ENCODE measurements at regions not wholly inside any gene's neighbourhood (a gene's known extent, or its start where the extent isn't known, plus 50 kb on each side); places are given as distances from the start of the nearest gene placed in this dataset.

GRCh38 chr1:56237491-56238064 is 341.8 kb downstream of the PLPP3 start:
- no peak overlapping the region for H3K4me3 ChIP-seq (ENCODE audit: low read depth, low read length)
- TF ChIP-seq CTCF (IDR thresholded peaks at IDR 0.05; ENCODE audit: low read depth, low read length): no peak
- CTCF ChIA-PET: no interaction called here
- H3K27me3 ChIP-seq (ENCODE audit: control insufficient read depth, insufficient read depth, low read length): no peaks in the 10 kb centered on the region
- H3K9me3 ChIP-seq (ENCODE audit: control insufficient read depth, insufficient read depth, low read length): no peaks in the 10 kb centered on the region
- POLR2A ChIA-PET: no interaction called here
- DNase-seq (ENCODE audit: low read depth, low spot score): no peak
- no peak overlapping the region for H3K27ac ChIP-seq (ENCODE audit: low read depth, low read length)

GRCh38 chr1:56236688-56237087 is 342.7 kb downstream of the PLPP3 start:
- POLR2A ChIA-PET: no interaction called here
- H3K9me3 ChIP-seq (ENCODE audit: control insufficient read depth, insufficient read depth, low read length): no peaks in the 10 kb centered on the region
- CTCF ChIA-PET: no interaction called here

GRCh38 chr1:56235909-56236510 is 343.4 kb downstream of the PLPP3 start:
- POLR2A ChIA-PET: no interaction called here

More at GRCh38 chr1:56236688-56237087, 342.7 kb downstream of the PLPP3 start:
- no peak for DNase-seq (ENCODE audit: low read depth, low spot score)
- Histone ChIP-seq H3K27ac (ENCODE audit: low read depth, low read length) (no peak overlapping the region), H3K27me3 (ENCODE audit: control insufficient read depth, insufficient read depth, low read length) (no peaks in the 10 kb centered on the region), H3K4me3 (ENCODE audit: low read depth, low read length) (no peak overlapping the region)
- TF ChIP-seq CTCF (IDR thresholded peaks at IDR 0.05; ENCODE audit: low read depth, low read length): no peak

GRCh38 chr1:56229186-56229585 is 350.2 kb downstream of the PLPP3 start:
- Histone ChIP-seq H3K27ac (ENCODE audit: low read depth, low read length) (no peak overlapping the region), H3K4me3 (ENCODE audit: low read depth, low read length) (no peak overlapping the region), H3K9me3 (ENCODE audit: control insufficient read depth, insufficient read depth, low read length) (no peaks in the 10 kb centered on the region), H3K27me3 (ENCODE audit: control insufficient read depth, insufficient read depth, low read length) (no peaks in the 10 kb centered on the region)
- no peak for DNase-seq (ENCODE audit: low read depth, low spot score)
- no peak for TF ChIP-seq CTCF (IDR thresholded peaks at IDR 0.05; ENCODE audit: low read depth, low read length)
- CTCF ChIA-PET: no interaction called here
- POLR2A ChIA-PET: no interaction called here

More at GRCh38 chr1:56235909-56236510, 343.4 kb downstream of the PLPP3 start:
- CTCF ChIA-PET: interaction anchor here (1.0 kb wide), 1 partner anchor 9 kb away, joined by 3 read pairs; no protein-coding TSS in a partner anchor
- Histone ChIP-seq H3K27me3 (ENCODE audit: control insufficient read depth, insufficient read depth, low read length) (no peaks in the 10 kb centered on the region), H3K4me3 (ENCODE audit: low read depth, low read length) (no peak overlapping the region), H3K9me3 (ENCODE audit: control insufficient read depth, insufficient read depth, low read length) (no peaks in the 10 kb centered on the region), H3K27ac (ENCODE audit: low read depth, low read length) (no peak overlapping the region)
- no peak for TF ChIP-seq CTCF (IDR thresholded peaks at IDR 0.05; ENCODE audit: low read depth, low read length)
- DNase-seq (ENCODE audit: low read depth, low spot score): no peak

- Histone ChIP-seq H3K4me3 (ENCODE audit: low read depth, low read length) (no peak overlapping the region), H3K27ac (ENCODE audit: low read depth, low read length) (no peak overlapping the region), H3K27me3 (ENCODE audit: control insufficient read depth, insufficient read depth, low read length) (no peaks in the 10 kb centered on the region), H3K9me3 (ENCODE audit: control insufficient read depth, insufficient read depth, low read length) (no peaks in the 10 kb centered on the region)
- ChIA-PET CTCF (no interaction called here), POLR2A (no interaction called here)
- DNase-seq (ENCODE audit: low read depth, low spot score): no peak
- no peak for TF ChIP-seq CTCF (IDR thresholded peaks at IDR 0.05; ENCODE audit: low read depth, low read length)
Observed at GRCh38 chr1:56227886-56228285, 351.5 kb downstream of the PLPP3 start.
